ENCODE measurements at regions not wholly inside any gene's neighbourhood (a gene's known extent, or its start where the extent isn't known, plus 50 kb on each side); places are given as distances from the start of the nearest gene placed in this dataset.
A peak's percentile ranks its signal among the peaks of the same experiment; 100 is the strongest.

- DNase-seq = no peak
Observed at GRCh38 chr2:118496870-118497611, 350.4 kb downstream of the EN1 start.

DNA sequence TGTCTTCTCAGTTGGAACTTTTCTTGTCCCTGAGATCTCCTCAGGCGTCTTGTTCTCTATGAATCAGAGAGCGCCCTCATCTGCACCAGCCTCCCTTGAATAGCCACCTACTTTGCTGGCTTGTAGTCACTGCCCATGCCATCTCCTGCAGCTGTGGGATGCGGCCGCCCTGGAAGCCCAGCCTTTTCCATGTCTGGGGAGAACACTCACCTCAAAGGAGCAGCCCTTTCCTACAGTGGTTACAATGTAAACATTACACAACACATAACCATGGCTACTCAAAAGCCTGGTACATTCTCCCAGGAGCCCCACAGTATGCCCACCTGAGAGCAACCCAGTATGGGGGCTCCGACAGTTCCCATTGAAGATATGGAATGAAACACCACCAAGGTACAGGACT lies 351.0 kb downstream of the EN1 start:
- DNase-seq = no peak

- no peak for DNase-seq
Observed at GRCh38 chr2:118495290-118495689, 352.2 kb downstream of the EN1 start.

DNA sequence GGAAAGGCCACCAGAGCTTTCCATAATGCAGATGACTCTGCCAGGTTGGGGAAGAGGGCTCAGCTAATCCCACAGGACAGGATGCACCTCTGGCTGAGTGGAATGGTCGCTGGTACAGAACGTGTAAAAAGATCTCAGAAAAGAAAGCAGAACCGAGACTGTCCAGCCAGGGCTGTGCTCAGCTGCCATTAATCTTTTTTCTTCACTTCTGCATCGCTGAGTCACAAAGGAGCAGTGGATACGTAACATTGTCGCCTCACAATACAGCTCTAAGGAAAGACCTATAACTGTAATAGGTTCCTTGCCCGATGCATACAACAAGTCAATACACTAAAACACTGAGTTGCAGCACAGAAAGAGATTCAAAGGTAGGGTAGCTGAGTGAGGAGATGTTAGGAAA lies 354.2 kb downstream of the EN1 start:
- no peak for DNase-seq

DNA sequence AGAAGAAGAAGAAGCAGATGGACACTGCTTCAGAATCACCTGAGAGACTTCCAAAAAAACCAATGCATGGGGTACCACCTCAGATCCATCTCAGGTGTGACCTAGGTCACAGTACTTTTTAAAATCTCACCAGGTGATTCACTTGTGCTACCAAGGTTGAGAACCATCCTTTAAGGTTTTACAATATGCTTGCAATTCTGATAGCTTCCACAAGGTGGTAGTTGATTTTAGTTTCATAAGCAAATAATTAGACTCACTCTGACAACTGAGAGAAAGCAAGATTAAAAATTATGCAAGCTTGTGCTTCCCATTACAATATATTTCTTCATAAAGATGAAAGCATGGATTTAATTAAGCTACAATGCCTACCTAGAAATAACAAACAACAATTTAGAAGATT lies 355.1 kb downstream of the EN1 start:
- peak; percentile 9 for DNase-seq

GRCh38 chr2:118490330-118490729 lies 357.1 kb downstream of the EN1 start:
- DNase-seq = no peak

GRCh38 chr2:118489712-118490299 lies 357.6 kb downstream of the EN1 start:
- no peak for DNase-seq

- no peak for DNase-seq
Observed at GRCh38 chr2:118481299-118481698, 366.1 kb downstream of the EN1 start.

DNA sequence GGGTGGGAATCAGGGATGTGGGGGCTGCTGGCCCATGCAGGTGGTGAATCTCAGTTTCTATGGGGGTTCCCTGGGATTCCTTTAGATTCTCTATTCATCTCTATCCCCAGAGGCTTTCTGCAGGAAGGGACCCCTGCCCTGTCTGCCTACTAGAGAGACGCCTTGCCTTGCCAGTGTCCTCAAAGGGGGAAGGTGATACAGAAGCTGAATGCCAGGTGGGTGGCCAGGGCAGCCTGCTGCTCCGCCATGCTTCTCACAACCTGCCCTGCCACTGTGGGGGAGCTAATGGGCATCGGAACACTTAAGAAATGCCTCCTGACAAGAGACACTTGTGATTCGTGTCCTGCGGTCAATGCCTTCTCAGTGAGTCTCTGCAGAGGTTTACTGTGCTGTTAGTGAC lies 368.4 kb downstream of the EN1 start:
- no peak for DNase-seq

DNA sequence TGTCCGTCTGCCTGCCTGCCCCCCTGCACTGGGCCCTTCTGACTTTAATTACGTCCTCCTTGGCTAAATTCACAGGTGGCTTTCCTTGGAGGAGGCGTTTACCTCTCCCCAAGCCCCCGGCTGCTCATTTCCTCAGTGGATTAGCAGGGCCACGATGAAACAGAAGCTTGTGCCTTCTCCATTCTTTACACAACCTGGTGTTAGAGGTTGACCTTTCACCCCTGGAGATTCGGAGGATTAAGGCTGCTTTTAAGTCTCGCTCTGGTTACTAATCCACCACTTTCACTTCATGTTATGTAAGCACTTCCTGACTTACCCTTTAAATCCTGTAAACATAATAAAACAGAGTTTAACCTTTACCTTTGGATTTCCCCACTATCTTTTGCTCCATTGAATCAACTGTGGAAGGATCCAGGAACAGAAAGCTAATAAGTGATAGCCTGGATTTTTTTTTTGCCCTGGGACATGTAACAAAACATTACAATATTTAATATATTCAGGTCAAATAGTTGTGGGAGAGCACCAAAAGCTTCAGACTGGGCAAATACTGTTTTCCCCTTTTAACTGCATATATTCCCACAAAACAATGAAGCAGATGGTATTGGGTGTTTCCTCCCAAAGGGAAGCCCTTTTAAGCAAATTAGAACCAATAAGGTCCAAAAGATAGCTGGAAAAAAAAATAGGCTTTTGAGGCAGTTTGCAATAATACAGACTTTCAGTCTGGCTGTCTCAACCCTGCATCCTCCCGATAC lies 370.2 kb downstream of the EN1 start:
- DNase-seq = no peak

GRCh38 chr2:118475622-118476205 lies 371.7 kb downstream of the EN1 start:
- DNase-seq = no peak

DNA sequence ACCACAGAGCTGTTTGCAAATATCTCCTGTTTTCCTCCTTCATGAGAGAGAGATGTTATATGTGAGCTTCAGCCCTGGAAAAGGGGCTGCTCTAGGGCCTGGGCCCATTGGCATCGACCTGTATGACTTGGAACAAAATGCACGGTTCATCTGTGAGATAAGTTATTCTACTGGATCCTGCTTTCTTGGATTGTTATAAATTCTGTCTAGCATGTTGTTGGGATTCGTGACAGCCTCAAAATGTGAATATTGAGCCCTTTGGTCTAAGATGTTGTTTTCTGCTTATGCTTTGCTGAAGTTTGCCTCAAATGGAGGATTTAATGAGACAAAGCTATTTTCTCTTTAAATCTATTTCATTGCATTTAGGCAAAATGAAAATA lies 372.9 kb downstream of the EN1 start:
- DNase-seq = no peak

DNA sequence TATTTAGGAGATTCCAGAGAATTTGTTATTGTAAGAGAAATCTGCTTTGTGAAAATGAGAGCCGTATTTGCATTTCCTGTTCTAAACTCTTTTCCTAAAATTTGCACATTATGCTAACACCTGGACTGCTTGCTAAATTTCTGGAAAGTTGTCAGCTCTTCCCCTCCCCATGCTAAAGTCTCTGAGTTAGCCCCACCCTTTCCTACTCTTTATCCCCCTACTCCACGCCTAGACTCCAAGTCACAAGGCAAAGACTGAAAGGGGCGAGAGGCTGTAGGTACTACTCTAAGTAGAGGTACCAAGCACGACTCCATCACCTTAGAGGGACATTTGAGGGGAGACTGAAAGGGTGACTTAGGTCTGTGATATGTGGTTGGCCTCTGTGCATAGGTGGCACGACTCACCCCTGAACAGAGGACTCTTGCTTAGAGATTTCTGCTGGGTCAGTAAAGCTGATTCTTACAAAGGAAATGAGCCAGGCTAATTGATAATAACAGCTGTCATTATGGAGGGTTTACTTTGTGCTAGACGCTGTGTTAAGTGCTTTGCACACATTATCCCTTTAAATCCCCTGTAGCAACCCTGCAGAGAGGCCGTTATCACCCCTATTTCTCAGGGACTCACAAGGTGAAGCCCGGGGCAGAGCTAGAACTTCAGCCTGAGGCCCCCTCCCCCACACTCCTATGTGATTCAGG lies 373.5 kb downstream of the EN1 start:
- DNase-seq = no peak

DNA sequence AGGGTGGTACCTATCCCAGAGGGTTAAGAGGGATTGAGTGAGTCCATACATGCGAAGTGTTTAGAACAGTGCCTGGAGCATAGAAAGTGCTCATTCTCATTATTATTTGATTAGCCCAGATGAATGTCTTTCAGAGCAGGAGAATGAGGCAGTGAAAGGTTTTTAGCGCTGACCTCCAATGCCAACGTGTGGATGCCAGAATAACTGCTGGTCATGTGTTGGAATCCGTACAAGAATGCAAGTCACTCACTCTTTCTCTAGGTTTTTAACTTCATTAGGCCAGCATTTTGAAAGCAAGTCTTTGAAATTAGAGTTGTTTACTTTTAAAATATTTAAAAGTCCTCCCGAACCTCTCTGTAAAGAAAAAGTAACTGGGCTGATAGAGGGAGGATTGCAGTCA lies 374.2 kb downstream of the EN1 start:
- no peak for DNase-seq

DNA sequence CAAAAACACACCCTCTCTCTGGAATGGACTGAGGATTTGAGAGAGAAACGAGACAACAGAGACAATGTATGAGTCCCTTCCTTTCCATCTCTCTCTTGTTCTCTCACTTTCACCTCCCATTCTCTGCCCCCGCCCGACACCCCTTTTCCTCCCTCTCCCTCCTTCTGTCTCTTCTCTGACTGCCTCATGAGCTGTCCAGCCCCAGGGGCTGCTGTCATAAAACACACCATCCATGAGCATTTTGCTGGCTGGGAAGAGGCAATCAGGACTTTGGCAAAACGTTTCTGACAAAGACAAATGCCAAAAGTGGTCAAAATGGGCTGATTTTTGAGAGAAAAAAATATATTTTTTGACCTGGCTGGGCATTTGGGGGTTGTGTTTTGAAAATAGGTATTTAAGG lies 377.2 kb downstream of the EN1 start:
- DNase-seq = no peak

GRCh38 chr2:118469103-118469502 lies 378.3 kb downstream of the EN1 start:
- DNase-seq = no peak

- DNase-seq = no peak
Observed at GRCh38 chr2:118464546-118465265, 376.4 kb downstream of the INSIG2 start.

DNA sequence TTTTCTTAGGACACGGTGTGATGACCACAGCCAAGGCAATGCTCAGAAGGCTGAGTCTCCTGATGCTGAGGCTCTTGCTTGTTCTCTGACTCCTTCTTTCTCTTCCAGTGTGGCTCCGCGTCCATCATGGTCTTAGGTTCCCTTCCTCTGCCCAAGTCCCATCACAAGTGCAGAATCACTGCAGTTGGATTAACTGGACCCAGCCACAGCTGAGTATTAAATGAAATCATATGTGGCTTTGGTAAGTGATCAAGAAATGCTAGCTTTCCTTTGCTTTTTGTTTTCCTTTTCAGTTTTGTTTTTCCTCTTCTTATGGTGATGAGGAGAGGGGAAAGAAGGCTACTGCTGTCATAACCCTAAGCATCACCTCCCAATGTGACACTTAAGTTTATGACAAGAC lies 375.8 kb downstream of the INSIG2 start:
- DNase-seq = no peak

GRCh38 chr2:118460425-118460824 lies 372.2 kb downstream of the INSIG2 start:
- no peak for DNase-seq

- DNase-seq = no peak
Observed at GRCh38 chr2:118459426-118459825, 371.2 kb downstream of the INSIG2 start.

DNA sequence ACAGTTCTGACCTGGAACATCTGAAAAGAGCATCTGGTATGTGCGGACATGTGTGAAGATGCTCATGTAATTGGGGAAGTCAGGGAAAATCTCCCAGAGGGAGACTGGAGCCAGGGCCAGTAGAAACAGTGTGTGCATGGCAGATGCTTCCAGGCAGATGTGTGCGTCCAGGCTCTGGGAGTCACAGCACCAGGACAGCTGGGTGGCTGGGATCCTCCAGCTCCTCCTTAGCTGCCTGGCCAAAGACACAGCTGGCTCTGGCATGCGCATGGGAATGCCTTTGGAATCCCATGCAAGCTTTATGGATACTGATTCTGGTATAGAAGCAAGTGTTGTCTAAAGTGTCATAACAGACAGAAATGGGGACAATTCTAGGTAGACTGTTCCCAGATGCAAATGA lies 369.7 kb downstream of the INSIG2 start:
- DNase-seq = no peak

GRCh38 chr2:118449401-118449800 lies 361.1 kb downstream of the INSIG2 start:
- no peak for DNase-seq

DNA sequence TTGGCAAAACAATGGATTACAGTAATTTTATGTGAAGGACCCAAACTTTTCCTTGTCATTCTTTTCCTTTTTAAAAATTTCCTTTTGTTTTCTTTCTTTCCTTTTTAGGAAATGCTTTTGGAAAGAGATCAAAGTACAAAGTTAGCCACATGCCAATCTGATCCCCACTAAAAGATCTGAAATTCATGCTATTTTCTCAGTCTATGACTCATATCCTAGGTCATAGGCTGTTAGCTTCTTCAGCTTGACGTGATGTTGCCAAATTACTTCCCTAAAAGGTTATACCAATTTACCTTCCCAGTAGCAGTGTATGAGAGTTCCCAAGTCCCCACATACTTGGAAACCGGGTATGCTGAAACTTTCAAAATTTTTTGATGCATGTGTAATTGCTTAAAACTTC lies 355.3 kb downstream of the INSIG2 start:
- no peak for DNase-seq

All from suppressor macrophage treated with lipopolysaccharide for 4 hours (primary cell).